H9 (cell line): ENCODE measurements at regions not wholly inside any gene's neighbourhood (a gene's known extent, or its start where the extent isn't known, plus 50 kb on each side); places are given as distances from the start of the nearest gene placed in this dataset.

Experiments used
- DNase-seq: peaks from one replicate; pipeline ENCODE4 v3.0.0-alpha.2; 2017
- H2AFZ ChIP-seq: one replicate; pipeline ENCODE4 v1.6.1; 2013; ENCODE audit warnings: mild to moderate bottlenecking, low read length, control low read depth, moderate library complexity
- H2AK5ac ChIP-seq: 2 replicates; pipeline ENCODE4 v1.6.1; 2013; ENCODE audit warnings: low read length, control low read depth, mixed read lengths; ENCODE audit not compliant: insufficient read length
- H2BK120ac ChIP-seq: one replicate; pipeline ENCODE4 v1.6.1; 2013; ENCODE audit warnings: low read depth, mild to moderate bottlenecking, low read length, control low read depth, inconsistent platforms; ENCODE audit not compliant: poor library complexity, severe bottlenecking
- H2BK12ac ChIP-seq: 2 replicates; pipeline ENCODE4 v1.6.1; 2013; ENCODE audit warnings: low read length, control low read depth, mixed read lengths, low read depth; ENCODE audit not compliant: insufficient read length
- H2BK15ac ChIP-seq: 2 replicates; pipeline ENCODE4 v1.6.1; 2013; ENCODE audit warnings: low read depth, low read length, control low read depth
- H2BK20ac ChIP-seq: one replicate; pipeline ENCODE4 v1.6.1; 2013; ENCODE audit warnings: low read depth, mild to moderate bottlenecking, low read length, control low read depth, inconsistent platforms; ENCODE audit not compliant: poor library complexity, severe bottlenecking
- H2BK5ac ChIP-seq: 2 replicates; pipeline ENCODE4 v1.6.1; 2013; ENCODE audit warnings: low read length, control low read depth, mixed read lengths; ENCODE audit not compliant: insufficient read length
- H3K14ac ChIP-seq: 2 replicates; pipeline ENCODE4 v1.6.1; 2013; ENCODE audit warnings: low read length, control low read depth; ENCODE audit not compliant: insufficient read depth
- H3K18ac ChIP-seq: 2 replicates; pipeline ENCODE4 v1.6.1; 2013; ENCODE audit warnings: low read depth, mild to moderate bottlenecking, mixed read lengths, low read length, control low read depth; ENCODE audit not compliant: insufficient read length
- H3K23ac ChIP-seq: 2 replicates; pipeline ENCODE4 v1.6.1; 2013; ENCODE audit warnings: low read length, control low read depth, mixed read lengths, low read depth; ENCODE audit not compliant: insufficient read length
- H3K23me2 ChIP-seq: 2 replicates; pipeline ENCODE4 v1.6.1; 2013; ENCODE audit warnings: low read depth, mild to moderate bottlenecking, mixed read lengths, low read length, control low read depth; ENCODE audit not compliant: insufficient read length, poor library complexity, severe bottlenecking
- H3K27ac ChIP-seq: 2 replicates; pipeline ENCODE4 v1.5.1; 2013; ENCODE audit warnings: low read length, control low read depth, mixed read lengths, low read depth; ENCODE audit not compliant: insufficient read length
- H3K27me3 ChIP-seq: 2 replicates; pipeline ENCODE4 v1.6.1; 2013; ENCODE audit warnings: low read length, control low read depth, inconsistent platforms; ENCODE audit not compliant: insufficient read depth
- H3K4ac ChIP-seq: 2 replicates; pipeline ENCODE4 v1.6.1; 2013; ENCODE audit warnings: low read depth, mild to moderate bottlenecking, control low read depth, inconsistent platforms, low read length, moderate library complexity
- H3K4me1 ChIP-seq: 2 replicates; pipeline ENCODE4 v1.6.1; 2013; ENCODE audit warnings: low read length, control low read depth, inconsistent platforms; ENCODE audit not compliant: insufficient read depth
- H3K4me2 ChIP-seq: 2 replicates; pipeline ENCODE4 v1.6.1; 2013; ENCODE audit warnings: low read length, control low read depth, mixed read lengths; ENCODE audit not compliant: insufficient read length, insufficient read depth
- H3K56ac ChIP-seq: 2 replicates; pipeline ENCODE4 v1.6.1; 2013; ENCODE audit warnings: low read depth, mild to moderate bottlenecking, mixed read lengths, low read length, control low read depth; ENCODE audit not compliant: insufficient read length
- H3K79me1 ChIP-seq: 2 replicates; pipeline ENCODE4 v1.6.1; 2013; ENCODE audit warnings: low read depth, mild to moderate bottlenecking, moderate library complexity, low read length, control low read depth, inconsistent platforms; ENCODE audit not compliant: insufficient read depth, poor library complexity, severe bottlenecking
- H3K79me2 ChIP-seq: 2 replicates; pipeline ENCODE4 v1.6.1; 2013; ENCODE audit warnings: low read length, control low read depth, inconsistent platforms; ENCODE audit not compliant: insufficient read depth
- H3K9ac ChIP-seq: 2 replicates; pipeline ENCODE4 v1.6.1; 2013; ENCODE audit warnings: low read length, control low read depth, mixed read lengths; ENCODE audit not compliant: insufficient read length; ENCODE audit errors: extremely low read depth
- H3K9me3 ChIP-seq: one replicate; pipeline ENCODE4 v1.6.1; 2013; ENCODE audit warnings: low read depth, low read length, inconsistent platforms; ENCODE audit not compliant: control insufficient read depth
- H3T11ph ChIP-seq: one replicate; pipeline ENCODE4 v1.6.1; 2013; ENCODE audit warnings: mild to moderate bottlenecking, low read length, control low read depth, inconsistent platforms
- H4K20me1 ChIP-seq: one replicate; pipeline ENCODE4 v1.6.1; 2013; ENCODE audit not compliant: control insufficient read depth, insufficient read length, insufficient read depth
- H4K5ac ChIP-seq: 2 replicates; pipeline ENCODE4 v1.6.1; 2013; ENCODE audit warnings: low read depth, mild to moderate bottlenecking, mixed read lengths, low read length, control low read depth; ENCODE audit not compliant: insufficient read length
- H4K8ac ChIP-seq: replicated peaks from 2 replicates; pipeline ENCODE4 v1.6.1; 2013; ENCODE audit warnings: low read length, control low read depth, mixed read lengths, low read depth; ENCODE audit not compliant: insufficient read length
- H4K91ac ChIP-seq: 2 replicates; pipeline ENCODE4 v1.6.1; 2013; ENCODE audit warnings: low read depth, mild to moderate bottlenecking, moderate library complexity, mixed read lengths, low read length, control low read depth; ENCODE audit not compliant: insufficient read length
- H3K27ac Mint-ChIP-seq, 3 experiments: 2 replicates in 2 of 3; 3 replicates in 1 of 3; pipeline ENCODE4 v1.8.0; 2020 to 2021; ENCODE audit warnings: mixed read lengths in 3 of 3, mild to moderate bottlenecking in 1 of 3, moderate library complexity in 1 of 3
- H3K27me3 Mint-ChIP-seq: 2 replicates; pipeline ENCODE4 v1.8.0; 2021; ENCODE audit warnings: low read depth, mild to moderate bottlenecking, moderate library complexity, mixed read lengths
- H3K36me3 Mint-ChIP-seq, 3 experiments: 2 replicates in 2 of 3; 3 replicates in 1 of 3; pipeline ENCODE4 v1.8.0; 2020 to 2021; ENCODE audit warnings: low read depth in 3 of 3, mixed read lengths in 3 of 3; ENCODE audit not compliant: insufficient read depth in 1 of 3
- H3K4me1 Mint-ChIP-seq, 2 experiments: 2 replicates each; pipeline ENCODE4 v1.8.0; 2020; ENCODE audit warnings: mixed read lengths in 2 of 2
- H3K4me3 Mint-ChIP-seq, 2 experiments: 2 replicates in 1 of 2; 3 replicates in 1 of 2; pipeline ENCODE4 v1.8.0; 2020 to 2021; ENCODE audit warnings: mild to moderate bottlenecking in 2 of 2, mixed read lengths in 2 of 2, moderate library complexity in 1 of 2
- H3K9me3 Mint-ChIP-seq, 2 experiments: 2 replicates in 1 of 2; 3 replicates in 1 of 2; pipeline ENCODE4 v1.8.0; 2020; ENCODE audit warnings: mild to moderate bottlenecking in 2 of 2, mixed read lengths in 2 of 2, moderate library complexity in 1 of 2
- CTCF ChIP-seq: fragments of 200-600 bp; sonication (generic); conservative IDR thresholded peaks from 3 replicates; pipeline ENCODE4 v1.8.0; 2021; ENCODE audit warnings: antibody characterized with exemption, mild to moderate bottlenecking
- WGBS: extraction: QIAGEN DNeasy Blood & Tissue Kit; methylation state at CpG from one replicate; pipeline ENCODE4 v1.1.7; 2013; ENCODE audit warnings: missing lambda C conversion rate, low lambda C conversion rate, mixed read lengths; ENCODE audit not compliant: insufficient read length; ENCODE audit errors: extremely low coverage; 5-methylcytosine and 5-hydroxymethylcytosine counted together

- Histone ChIP-seq H3K23me2 (no peaks in the 10 kb centered on the region), H3K79me1 (no peaks in the 10 kb centered on the region), H2BK5ac (no peak overlapping the region), H3K79me2 (no peaks in the 10 kb centered on the region), H3K9ac (no peak overlapping the region), H2BK120ac (no peak overlapping the region), H3K27me3 (no peaks in the 10 kb centered on the region), H3K56ac (no peak overlapping the region), H2BK12ac (no peak overlapping the region), H4K20me1 (no peaks in the 10 kb centered on the region), H4K5ac (no peak overlapping the region), H3K4me1 (no peaks in the 10 kb centered on the region; the same call in 1 of the 2 replicates), H3T11ph (no peak overlapping the region), H3K18ac (no peak overlapping the region), H3K4ac (no peak overlapping the region), H4K91ac (no peak overlapping the region), H3K23ac (no peak overlapping the region), H3K27ac (no peak overlapping the region), H2BK15ac (no peak overlapping the region), H3K9me3 (no peaks in the 10 kb centered on the region), H2AFZ (no peak overlapping the region), H3K14ac (no peak overlapping the region), H2BK20ac (no peak overlapping the region), H3K4me2 (no peak overlapping the region), H4K8ac (no peak overlapping the region), H2AK5ac (no peak overlapping the region)
- Mint-ChIP-seq H3K27ac (no peak overlapping the region), H3K9me3 (peaks cover 7 to 9% of the 10 kb centered on the region in 2 experiments; a peak in 4 of 5 replicates), H3K27me3 (no peaks in the 10 kb centered on the region; the same call in 1 of the 2 replicates), H3K36me3 (peaks cover 5 to 7% (median 5%) of the 10 kb centered on the region in 3 experiments), H3K4me1 (peaks cover 13 to 14% of the 10 kb centered on the region in 2 experiments), H3K4me3 (no peak overlapping the region)
- DNase-seq = no peak
- no peak for TF ChIP-seq CTCF
- WGBS = no CpG with 5 or more reads among the region's 6 CpGs
Measured at GRCh38 chr18:68440433-68440832, 274.5 kb downstream of the TMX3 start.
